ENCODE measurements at regions not wholly inside any gene's neighbourhood (a gene's known extent, or its start where the extent isn't known, plus 50 kb on each side); places are given as distances from the start of the nearest gene placed in this dataset.

DNA sequence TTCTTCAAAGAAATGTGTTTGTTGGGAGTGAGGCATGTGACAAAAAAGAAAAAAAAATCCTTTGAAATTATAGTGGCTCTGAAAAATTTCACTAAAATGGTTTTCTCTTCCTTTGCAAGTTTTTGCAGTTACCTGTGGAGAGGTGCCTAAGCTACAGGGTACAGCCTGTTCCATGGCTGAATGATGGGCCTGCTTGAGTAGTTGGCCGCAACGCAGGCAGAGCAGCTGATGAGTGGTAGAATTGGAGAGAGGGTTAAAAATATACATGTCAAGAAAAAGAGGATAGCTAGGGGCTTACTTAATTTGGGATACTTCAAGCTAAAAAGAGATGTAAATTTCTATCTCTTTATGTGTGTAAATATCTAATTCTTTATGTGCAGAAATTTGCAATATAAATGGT lies 629.1 kb upstream of the SLC10A2 start:
- Histone ChIP-seq H4K20me1 (replicated peaks in 1 of 2; ENCODE audit: control insufficient read depth in 1 of 2, insufficient read depth in 2 of 2, low read length in 2 of 2) (no peaks in the 10 kb centered on the region), H4K5ac (ENCODE audit: insufficient read length, low read depth, low read length) (no peak overlapping the region), H4K8ac (ENCODE audit: extremely low read depth, insufficient read depth, low read length) (no peak overlapping the region), H2BK20ac (ENCODE audit: low read length) (no peak overlapping the region), H2BK120ac (replicated peaks; ENCODE audit: low read depth, low read length) (no peak overlapping the region), H3K23me2 (ENCODE audit: low read depth, low read length) (no peaks in the 10 kb centered on the region), H3K4me1 (replicated peaks in 1 of 4; ENCODE audit: control insufficient read depth in 3 of 4, insufficient read depth in 4 of 4, low read length in 3 of 4) (peaks cover 0 to 3% (median 0%) of the 10 kb centered on the region in 4 experiments; a peak in 2 of 7 replicates), H2BK5ac (ENCODE audit: low read depth, low read length) (no peak overlapping the region), H3K79me1 (ENCODE audit: low read depth, low read length) (no peaks in the 10 kb centered on the region), H3K4me2 (ENCODE audit: insufficient read depth in 1 of 2, low read depth in 2 of 2, low read length in 2 of 2) (no peak overlapping the region), H2BK15ac (ENCODE audit: low read length) (no peak overlapping the region), H3K23ac (ENCODE audit: insufficient read length) (no peak overlapping the region), H3K9me3 (ENCODE audit: insufficient read depth in 2 of 2, low read depth in 1 of 2, low read length in 1 of 2) (no peaks in the 10 kb centered on the region), H3K56ac (replicated peaks; ENCODE audit: insufficient read length, low read depth, low read length) (no peak overlapping the region), H2AFZ (ENCODE audit: low read length) (no peak overlapping the region), H3K4me3 (ENCODE audit: extremely low read depth in 1 of 4, insufficient read depth in 2 of 4, low read depth in 3 of 4, low read length in 4 of 4) (no peak overlapping the region), H3K4ac (replicated peaks; ENCODE audit: insufficient read length, low read depth, low read length) (no peak overlapping the region), H3K36me3 (ENCODE audit: control insufficient read depth in 2 of 4, insufficient read depth in 4 of 4, low read length in 3 of 4) (no peaks in the 10 kb centered on the region), H3K79me2 (ENCODE audit: control insufficient read depth in 1 of 2, insufficient read depth in 2 of 2, low read length in 2 of 2) (no peaks in the 10 kb centered on the region), H4K91ac (replicated peaks; ENCODE audit: insufficient read length, low read length) (no peak overlapping the region), H3K27me3 (replicated peaks in 1 of 4; ENCODE audit: control insufficient read depth in 3 of 4, extremely low read depth in 1 of 4, insufficient read depth in 3 of 4, low read length in 3 of 4) (no peaks in the 10 kb centered on the region), H3K18ac (ENCODE audit: extremely low read depth, low read length) (no peak overlapping the region), H3K27ac (ENCODE audit: low read depth, low read length) (no peak overlapping the region), H3K14ac (ENCODE audit: insufficient read length) (no peak overlapping the region), H2BK12ac (ENCODE audit: low read depth, low read length) (no peak overlapping the region), H3K9ac (replicated peaks in 1 of 4; ENCODE audit: extremely low read depth in 1 of 4, low read depth in 3 of 4, low read length in 3 of 4) (no peak overlapping the region), H2AK5ac (ENCODE audit: low read depth, low read length) (no peak overlapping the region)
- ChIA-PET POLR2A (ENCODE audit: partially characterized antibody) (interaction anchor here (0.5 kb wide), 1 partner anchor 1227 kb away, joined by 3 read pairs; no protein-coding TSS in a partner anchor), CTCF (ENCODE audit: partially characterized antibody) (no interaction called here)
- DNase-seq (ENCODE audit: low read depth in 1 of 2, low spot score in 2 of 2), result no peak
- WGBS, 2 experiments (ENCODE audit: extremely low coverage in 1 of 2, insufficient coverage in 1 of 2, insufficient read length in 1 of 2, insufficient replicate concordance in 2 of 2, low coverage in 1 of 2, low lambda C conversion rate in 2 of 2, missing lambda C conversion rate in 1 of 2), result 94% methylated on average over 2 of the region's 2 CpGs; no CpG with 5 or more reads in 1 of the 2 experiments
- no peak for FAIRE-seq
- TF ChIP-seq RBBP5 (IDR thresholded peaks at IDR 0.05; ENCODE audit: borderline replicate concordance, low read depth, low read length), result no peak
- TF ChIP-seq CBX8 (IDR thresholded peaks at IDR 0.05; ENCODE audit: borderline replicate concordance, low read depth, low read length), result no peak
- TF ChIP-seq ATF2 (IDR thresholded peaks at IDR 0.05; ENCODE audit: low read length), result no peak
- TF ChIP-seq TCF12 (IDR thresholded peaks at IDR 0.05; ENCODE audit: low read depth, low read length), result no peak
- no peak for TF ChIP-seq HDAC6 (IDR thresholded peaks at IDR 0.05; ENCODE audit: low read depth, low read length)
- TF ChIP-seq SRF (IDR thresholded peaks at IDR 0.05; ENCODE audit: low read depth, low read length), result no peak
- no peak for TF ChIP-seq RXRA (IDR thresholded peaks at IDR 0.05; ENCODE audit: insufficient read depth, low read depth, low read length)
- no peak for TF ChIP-seq CTCF (IDR thresholded peaks at IDR 0.05; ENCODE audit: control extremely low read depth in 1 of 3, insufficient read depth in 1 of 3, low read depth in 1 of 3, low read length in 3 of 3)
- TF ChIP-seq FOSL1 (IDR thresholded peaks at IDR 0.05; ENCODE audit: insufficient read depth, low read depth, low read length), result no peak
- TF ChIP-seq POLR2A (IDR thresholded peaks at IDR 0.05; ENCODE audit: control extremely low read depth in 1 of 2, low read depth in 2 of 2, low read length in 2 of 2), result no peak
- TF ChIP-seq NANOG (IDR thresholded peaks at IDR 0.05; ENCODE audit: insufficient read depth, low read depth, low read length, poor library complexity, severe bottlenecking), result no peak
